ENCODE measurements at regions not wholly inside any gene's neighbourhood (a gene's known extent, or its start where the extent isn't known, plus 50 kb on each side); places are given as distances from the start of the nearest gene placed in this dataset.

DNA sequence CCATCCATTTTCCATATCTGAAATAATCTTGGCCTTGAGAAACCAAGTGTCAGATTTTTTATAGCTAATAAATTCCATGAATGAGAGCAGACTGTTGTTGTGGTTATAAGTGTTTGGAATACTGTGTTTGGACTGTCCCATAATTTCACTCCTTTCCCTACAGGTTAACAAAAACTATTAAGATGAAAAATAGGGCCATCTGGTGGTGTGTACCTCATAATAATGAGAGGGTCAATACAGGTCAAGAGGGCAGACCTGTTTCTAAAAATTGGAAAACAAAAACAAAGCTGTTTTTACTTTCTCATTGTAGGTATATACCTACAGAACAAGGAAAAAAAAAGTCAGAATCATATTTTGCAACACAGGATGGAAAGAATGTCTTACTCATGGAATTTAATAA lies 553.8 kb upstream of the SGO1 start (continued):
- TF ChIP-seq, protein P1, sequence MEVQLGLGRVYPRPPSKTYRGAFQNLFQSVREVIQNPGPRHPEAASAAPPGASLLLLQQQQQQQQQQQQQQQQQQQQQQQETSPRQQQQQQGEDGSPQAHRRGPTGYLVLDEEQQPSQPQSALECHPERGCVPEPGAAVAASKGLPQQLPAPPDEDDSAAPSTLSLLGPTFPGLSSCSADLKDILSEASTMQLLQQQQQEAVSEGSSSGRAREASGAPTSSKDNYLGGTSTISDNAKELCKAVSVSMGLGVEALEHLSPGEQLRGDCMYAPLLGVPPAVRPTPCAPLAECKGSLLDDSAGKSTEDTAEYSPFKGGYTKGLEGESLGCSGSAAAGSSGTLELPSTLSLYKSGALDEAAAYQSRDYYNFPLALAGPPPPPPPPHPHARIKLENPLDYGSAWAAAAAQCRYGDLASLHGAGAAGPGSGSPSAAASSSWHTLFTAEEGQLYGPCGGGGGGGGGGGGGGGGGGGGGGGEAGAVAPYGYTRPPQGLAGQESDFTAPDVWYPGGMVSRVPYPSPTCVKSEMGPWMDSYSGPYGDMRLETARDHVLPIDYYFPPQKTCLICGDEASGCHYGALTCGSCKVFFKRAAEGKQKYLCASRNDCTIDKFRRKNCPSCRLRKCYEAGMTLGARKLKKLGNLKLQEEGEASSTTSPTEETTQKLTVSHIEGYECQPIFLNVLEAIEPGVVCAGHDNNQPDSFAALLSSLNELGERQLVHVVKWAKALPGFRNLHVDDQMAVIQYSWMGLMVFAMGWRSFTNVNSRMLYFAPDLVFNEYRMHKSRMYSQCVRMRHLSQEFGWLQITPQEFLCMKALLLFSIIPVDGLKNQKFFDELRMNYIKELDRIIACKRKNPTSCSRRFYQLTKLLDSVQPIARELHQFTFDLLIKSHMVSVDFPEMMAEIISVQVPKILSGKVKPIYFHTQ (CRISPR knock-in tag; IDR thresholded peaks at IDR 0.05): no peak
- no peak for TF ChIP-seq ESRRA (CRISPR knock-in tag; IDR thresholded peaks at IDR 0.05; ENCODE audit: borderline replicate concordance)
- TF ChIP-seq, protein P2, sequence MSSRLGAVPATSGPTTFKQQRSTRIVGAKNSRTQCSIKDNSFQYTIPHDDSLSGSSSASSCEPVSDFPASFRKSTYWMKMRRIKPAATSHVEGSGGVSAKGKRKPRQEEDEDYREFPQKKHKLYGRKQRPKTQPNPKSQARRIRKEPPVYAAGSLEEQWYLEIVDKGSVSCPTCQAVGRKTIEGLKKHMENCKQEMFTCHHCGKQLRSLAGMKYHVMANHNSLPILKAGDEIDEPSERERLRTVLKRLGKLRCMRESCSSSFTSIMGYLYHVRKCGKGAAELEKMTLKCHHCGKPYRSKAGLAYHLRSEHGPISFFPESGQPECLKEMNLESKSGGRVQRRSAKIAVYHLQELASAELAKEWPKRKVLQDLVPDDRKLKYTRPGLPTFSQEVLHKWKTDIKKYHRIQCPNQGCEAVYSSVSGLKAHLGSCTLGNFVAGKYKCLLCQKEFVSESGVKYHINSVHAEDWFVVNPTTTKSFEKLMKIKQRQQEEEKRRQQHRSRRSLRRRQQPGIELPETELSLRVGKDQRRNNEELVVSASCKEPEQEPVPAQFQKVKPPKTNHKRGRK (CRISPR knock-in tag; IDR thresholded peaks at IDR 0.05; ENCODE audit: borderline replicate concordance): no peak

DNA sequence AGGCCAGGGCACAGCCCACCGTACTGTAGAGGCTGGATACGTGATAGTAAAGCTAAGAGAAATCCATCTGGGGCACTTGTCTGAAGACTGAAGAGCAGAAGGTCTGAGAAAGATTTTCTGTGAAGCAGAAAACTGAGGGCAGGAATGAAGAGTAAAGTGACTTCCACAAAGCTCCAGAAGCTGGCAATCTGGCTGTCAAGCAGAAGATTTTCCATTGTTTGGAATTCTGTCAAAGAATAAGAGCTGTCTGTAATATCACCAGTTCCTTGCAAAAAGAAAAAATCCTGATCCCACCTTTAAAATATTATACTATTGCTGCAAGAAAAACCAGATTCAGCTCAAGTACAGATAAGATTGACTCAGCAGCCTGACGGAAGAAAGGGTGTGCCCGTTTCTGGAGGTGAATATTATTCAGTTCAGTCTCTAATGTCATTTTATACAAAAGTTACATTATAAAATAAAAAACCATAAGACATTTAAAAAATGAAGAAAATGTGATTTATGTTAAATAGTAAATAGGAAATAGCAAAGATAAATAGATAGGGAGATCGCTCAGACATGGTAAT lies 550.4 kb upstream of the SGO1 start:
- POLR2A ChIA-PET: interaction anchor here (0.6 kb wide), 1 partner anchor 1011 kb away, joined by 5 read pairs; no protein-coding TSS in a partner anchor
- no peak for ATAC-seq

DNA sequence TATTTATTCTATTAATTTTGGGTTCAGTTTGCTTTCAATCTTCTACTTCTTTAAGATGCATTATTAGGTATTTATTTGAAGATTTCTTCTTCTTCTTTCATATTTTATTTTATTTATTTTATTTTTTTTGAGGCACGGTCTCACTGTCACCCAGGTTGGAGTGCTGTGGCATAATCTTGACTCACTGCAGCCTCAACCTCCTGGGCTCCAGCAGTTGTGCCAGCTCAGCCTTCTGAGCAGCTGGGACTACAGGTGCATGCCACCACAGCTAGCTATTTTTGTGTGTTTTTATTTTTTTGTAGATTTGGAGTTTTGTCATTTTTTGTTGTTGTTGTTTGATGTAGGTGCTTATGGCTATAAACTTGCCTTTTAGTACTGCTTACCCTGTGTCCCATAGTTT lies 543.2 kb upstream of the SGO1 start:
- ATAC-seq: no peak
- no peaks in the 10 kb centered on the region for H3K36me3 Mint-ChIP-seq
- no peak for TF ChIP-seq IRF2 (CRISPR knock-in tag; IDR thresholded peaks at IDR 0.05; ENCODE audit: borderline replicate concordance, low read depth)
- no peak for TF ChIP-seq GABPB1 (CRISPR knock-in tag; IDR thresholded peaks at IDR 0.05)
- TF ChIP-seq TCF7 (CRISPR knock-in tag; IDR thresholded peaks at IDR 0.05; ENCODE audit: low read depth): no peak
- TF ChIP-seq HMGA2 (CRISPR knock-in tag; IDR thresholded peaks at IDR 0.05): no peak
- H3K4me1 Mint-ChIP-seq: no peaks in the 10 kb centered on the region
- DNase-seq (ENCODE audit: low spot score): no peak
- no peak overlapping the region for H3K4me3 Mint-ChIP-seq
- ChIA-PET POLR2A (no interaction called here), CTCF (no interaction called here)
- H3K27me3 Mint-ChIP-seq (ENCODE audit: low read depth): no peaks in the 10 kb centered on the region
- H3K27ac Mint-ChIP-seq: no peak overlapping the region
- no peaks in the 10 kb centered on the region for H3K9me3 Mint-ChIP-seq

More for the DNA sequence above, 550.4 kb upstream of the SGO1 start:
- no peak for DNase-seq (ENCODE audit: low spot score)
- TF ChIP-seq TEAD1 (CRISPR knock-in tag; IDR thresholded peaks at IDR 0.05) (no peak), NR1H2 (CRISPR knock-in tag; IDR thresholded peaks at IDR 0.05) (no peak), CBFB (CRISPR knock-in tag; IDR thresholded peaks at IDR 0.05; ENCODE audit: low read depth) (no peak), ELF4 (CRISPR knock-in tag; IDR thresholded peaks at IDR 0.05; ENCODE audit: low read depth) (no peak), CREM (CRISPR knock-in tag; IDR thresholded peaks at IDR 0.05) (no peak)
- TF ChIP-seq, protein P3, sequence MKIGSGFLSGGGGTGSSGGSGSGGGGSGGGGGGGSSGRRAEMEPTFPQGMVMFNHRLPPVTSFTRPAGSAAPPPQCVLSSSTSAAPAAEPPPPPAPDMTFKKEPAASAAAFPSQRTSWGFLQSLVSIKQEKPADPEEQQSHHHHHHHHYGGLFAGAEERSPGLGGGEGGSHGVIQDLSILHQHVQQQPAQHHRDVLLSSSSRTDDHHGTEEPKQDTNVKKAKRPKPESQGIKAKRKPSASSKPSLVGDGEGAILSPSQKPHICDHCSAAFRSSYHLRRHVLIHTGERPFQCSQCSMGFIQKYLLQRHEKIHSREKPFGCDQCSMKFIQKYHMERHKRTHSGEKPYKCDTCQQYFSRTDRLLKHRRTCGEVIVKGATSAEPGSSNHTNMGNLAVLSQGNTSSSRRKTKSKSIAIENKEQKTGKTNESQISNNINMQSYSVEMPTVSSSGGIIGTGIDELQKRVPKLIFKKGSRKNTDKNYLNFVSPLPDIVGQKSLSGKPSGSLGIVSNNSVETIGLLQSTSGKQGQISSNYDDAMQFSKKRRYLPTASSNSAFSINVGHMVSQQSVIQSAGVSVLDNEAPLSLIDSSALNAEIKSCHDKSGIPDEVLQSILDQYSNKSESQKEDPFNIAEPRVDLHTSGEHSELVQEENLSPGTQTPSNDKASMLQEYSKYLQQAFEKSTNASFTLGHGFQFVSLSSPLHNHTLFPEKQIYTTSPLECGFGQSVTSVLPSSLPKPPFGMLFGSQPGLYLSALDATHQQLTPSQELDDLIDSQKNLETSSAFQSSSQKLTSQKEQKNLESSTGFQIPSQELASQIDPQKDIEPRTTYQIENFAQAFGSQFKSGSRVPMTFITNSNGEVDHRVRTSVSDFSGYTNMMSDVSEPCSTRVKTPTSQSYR (CRISPR knock-in tag; IDR thresholded peaks at IDR 0.05): no peak
- TF ChIP-seq, protein P4, sequence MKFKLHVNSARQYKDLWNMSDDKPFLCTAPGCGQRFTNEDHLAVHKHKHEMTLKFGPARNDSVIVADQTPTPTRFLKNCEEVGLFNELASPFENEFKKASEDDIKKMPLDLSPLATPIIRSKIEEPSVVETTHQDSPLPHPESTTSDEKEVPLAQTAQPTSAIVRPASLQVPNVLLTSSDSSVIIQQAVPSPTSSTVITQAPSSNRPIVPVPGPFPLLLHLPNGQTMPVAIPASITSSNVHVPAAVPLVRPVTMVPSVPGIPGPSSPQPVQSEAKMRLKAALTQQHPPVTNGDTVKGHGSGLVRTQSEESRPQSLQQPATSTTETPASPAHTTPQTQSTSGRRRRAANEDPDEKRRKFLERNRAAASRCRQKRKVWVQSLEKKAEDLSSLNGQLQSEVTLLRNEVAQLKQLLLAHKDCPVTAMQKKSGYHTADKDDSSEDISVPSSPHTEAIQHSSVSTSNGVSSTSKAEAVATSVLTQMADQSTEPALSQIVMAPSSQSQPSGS (CRISPR knock-in tag; IDR thresholded peaks at IDR 0.05; ENCODE audit: borderline replicate concordance, low read depth): no peak
- 0 out of 2 replicates have a peak, but pooled peaks cover 3% of the 10 kb centered on the region for H3K4me1 Mint-ChIP-seq
- H3K27ac Mint-ChIP-seq: no peak overlapping the region
- no peaks in the 10 kb centered on the region for H3K36me3 Mint-ChIP-seq
- no peak overlapping the region for H3K4me3 Mint-ChIP-seq
- H3K9me3 Mint-ChIP-seq: no peaks in the 10 kb centered on the region
- no peaks in the 10 kb centered on the region for H3K27me3 Mint-ChIP-seq (ENCODE audit: low read depth)
- CTCF ChIA-PET: interaction anchor here (0.9 kb wide), 1 partner anchor 224 kb away, joined by 3 read pairs; no protein-coding TSS in a partner anchor
